ENCODE measurements at regions not wholly inside any gene's neighbourhood (a gene's known extent, or its start where the extent isn't known, plus 50 kb on each side); places are given as distances from the start of the nearest gene placed in this dataset.
"Not testable (repeated sequence)": the region's sequence is repeated elsewhere in the genome, so short reads cannot be mapped to it uniquely, and the experiment has no call there.

DNA sequence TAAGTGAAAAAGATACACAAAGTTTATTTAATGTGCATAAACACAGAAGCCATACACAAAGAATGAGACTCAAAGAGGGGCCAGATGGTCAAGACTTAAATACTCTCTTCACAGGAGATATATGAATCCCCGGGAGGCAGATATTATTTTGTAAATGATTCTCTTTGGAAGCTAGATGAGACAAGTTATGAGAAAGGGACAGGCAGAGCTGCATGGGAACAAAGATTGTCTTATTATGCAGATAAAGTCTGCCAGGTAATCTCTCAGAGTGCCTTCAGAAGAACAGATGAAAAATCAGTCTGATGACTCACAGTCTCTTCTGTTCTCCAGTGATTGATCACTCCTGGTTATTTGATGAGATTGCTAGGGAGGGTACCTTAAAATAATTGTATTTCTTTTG lies 89.0 kb downstream of the NAF1 start:
- no peak for DNase-seq (ENCODE audit: low read depth)

DNA sequence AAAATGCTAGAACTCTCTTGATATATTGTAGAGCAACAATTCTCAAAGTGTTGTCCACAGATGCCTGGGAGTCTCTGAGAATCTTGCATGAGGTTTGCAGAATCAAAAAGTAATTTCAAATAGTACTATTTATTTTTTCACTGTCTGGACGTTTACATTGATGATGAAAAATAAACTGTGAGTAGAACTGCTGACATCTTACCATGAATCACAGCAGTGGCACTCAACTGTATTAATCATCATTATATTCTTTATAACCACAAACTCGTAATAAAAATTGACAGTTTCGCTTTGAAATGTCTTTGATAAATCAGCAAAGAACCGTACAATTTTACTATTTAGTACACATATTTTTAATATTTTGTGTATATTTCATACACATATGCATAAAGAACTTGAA lies 94.5 kb downstream of the NAF1 start:
- DNase-seq (ENCODE audit: low read depth): no peak

DNA sequence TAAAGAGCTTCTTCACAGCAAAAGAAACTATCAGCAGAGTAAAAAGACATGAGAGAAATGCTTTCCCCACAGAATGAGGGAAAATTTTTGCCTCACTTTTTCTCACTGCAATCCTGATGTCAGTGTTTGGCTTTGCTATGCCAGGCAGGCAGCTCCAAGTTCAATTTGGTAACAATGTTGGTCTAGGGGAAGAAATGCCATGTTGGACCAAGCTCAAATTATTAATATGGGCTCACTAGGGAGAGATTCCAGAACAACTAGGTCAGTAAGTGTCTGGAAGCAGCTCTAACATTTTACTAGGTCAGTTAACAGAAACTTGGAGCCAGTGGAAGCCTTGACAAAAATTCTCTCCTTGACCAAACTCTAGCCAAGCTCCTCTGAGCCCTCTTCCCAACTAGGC lies 95.4 kb downstream of the NAF1 start:
- DNase-seq (ENCODE audit: low read depth): no peak

DNA sequence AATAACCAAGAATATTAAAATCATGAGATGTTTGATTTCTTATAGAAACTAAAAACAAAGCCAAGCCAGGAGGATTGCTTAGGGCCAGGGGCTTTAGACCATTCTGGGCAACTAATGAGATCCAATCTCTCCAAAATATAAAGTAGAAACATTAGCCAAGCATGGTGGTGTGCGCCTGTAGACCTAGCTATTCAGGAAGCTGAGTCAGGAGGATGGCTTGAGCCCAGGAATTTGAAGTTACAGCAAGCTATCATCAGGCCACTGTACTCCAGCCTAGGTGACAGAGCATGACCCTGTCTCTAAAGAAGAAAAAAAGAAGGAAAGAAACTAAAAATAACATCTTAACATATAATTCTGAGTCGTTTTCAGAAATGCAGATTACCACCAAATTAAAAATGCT lies 96.7 kb downstream of the NAF1 start:
- DNase-seq (ENCODE audit: low read depth): no peak

DNA sequence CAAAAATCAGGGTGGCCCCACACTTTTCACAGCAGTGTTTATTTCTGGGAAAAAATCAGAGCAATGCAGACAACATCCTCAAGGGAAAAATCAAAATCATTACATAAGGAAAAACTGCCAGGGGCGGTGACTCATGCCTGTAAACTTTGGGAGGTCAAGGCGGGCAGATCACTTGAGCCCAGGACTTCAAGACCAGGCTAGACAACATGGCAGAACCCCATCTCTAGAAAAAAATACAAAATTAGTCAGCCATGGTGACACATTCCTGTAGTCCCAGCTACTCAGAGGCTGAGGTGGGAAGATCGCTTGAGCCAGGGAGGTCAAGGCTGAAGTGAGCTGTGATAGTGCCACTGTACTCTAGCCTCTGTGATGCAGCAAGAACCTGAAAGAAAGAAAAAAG lies 102.8 kb downstream of the NAF1 start:
- DNase-seq (ENCODE audit: low read depth): peak; percentile 59

DNA sequence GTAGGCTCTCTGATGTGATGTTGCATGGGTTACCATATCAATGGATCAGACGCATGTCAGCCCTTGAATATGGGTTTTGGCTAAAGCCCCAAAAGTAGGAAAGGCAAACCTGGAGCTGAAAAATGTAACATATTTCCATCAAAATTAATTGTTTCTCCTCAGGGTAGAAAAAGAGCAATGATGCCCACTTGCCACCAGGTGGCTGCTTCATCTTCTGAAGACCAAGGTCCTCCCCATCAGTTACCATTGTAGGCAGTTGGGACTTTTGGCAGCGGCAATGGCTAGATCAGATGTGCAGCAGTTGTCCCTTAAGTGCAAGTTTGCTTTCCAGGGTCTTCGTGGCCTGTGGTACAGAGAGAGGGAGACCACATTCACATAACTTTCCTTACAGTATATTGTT lies 118.2 kb downstream of the NAF1 start:
- no peak for DNase-seq (ENCODE audit: low read depth)

DNA sequence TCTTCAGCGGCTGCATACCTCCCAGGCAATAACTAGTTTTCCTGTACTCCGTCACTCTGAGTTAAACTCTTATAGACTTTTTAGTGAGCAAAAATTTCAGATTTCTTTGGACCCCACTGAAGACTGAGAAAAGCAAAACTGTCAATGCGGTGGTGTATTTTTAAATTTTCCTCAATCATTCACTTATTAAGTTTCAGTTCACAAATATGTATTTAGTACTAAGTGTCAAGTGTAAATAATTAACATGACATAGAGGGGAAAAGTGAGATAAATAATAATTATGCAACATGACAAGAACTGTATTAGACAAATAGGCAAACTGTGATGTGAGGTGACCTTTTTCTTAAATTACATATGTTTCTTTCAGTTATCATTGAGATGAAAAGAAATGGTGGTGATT lies 124.4 kb downstream of the NAF1 start:
- DNase-seq (ENCODE audit: low read depth): no peak

- DNase-seq (ENCODE audit: low read depth): no peak
Observed at GRCh38 chr4:163017135-163017534, 149.6 kb downstream of the NAF1 start.

GRCh38 chr4:163012816-163013215 lies 153.9 kb downstream of the NAF1 start:
- DNase-seq (ENCODE audit: low read depth): no peak

DNA sequence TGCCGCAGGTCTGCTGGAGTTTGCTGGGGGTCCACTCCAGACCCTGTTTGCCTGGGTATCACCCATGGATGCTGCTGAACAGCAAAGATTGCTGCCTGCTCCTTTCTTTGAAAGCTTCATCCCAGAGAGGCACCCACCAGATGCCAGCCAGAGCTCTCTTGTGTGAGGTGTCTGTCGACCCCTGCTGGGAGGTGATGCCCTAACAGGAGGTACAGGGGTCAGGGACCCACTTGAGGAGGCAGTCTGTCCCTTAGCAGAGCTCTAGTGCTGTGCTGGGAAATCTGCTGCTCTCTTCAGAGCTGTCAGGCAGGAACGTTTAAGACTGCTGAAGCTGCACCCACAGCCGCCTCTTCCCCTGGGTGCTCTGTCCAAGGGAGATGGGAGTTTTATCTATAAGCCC lies 162.7 kb downstream of the NAF1 start:
- no peak for DNase-seq (ENCODE audit: low read depth)

- no peak for DNase-seq (ENCODE audit: low read depth)
Observed at GRCh38 chr4:162988530-162988929, 178.2 kb downstream of the NAF1 start.

GRCh38 chr4:162985131-162985530 lies 181.6 kb downstream of the NAF1 start:
- DNase-seq (ENCODE audit: low read depth): no peak

GRCh38 chr4:162984621-162985020 lies 182.1 kb downstream of the NAF1 start:
- DNase-seq (ENCODE audit: low read depth): no peak

GRCh38 chr4:162981823-162982222 lies 184.9 kb downstream of the NAF1 start:
- no peak for DNase-seq (ENCODE audit: low read depth)

- no peak for DNase-seq (ENCODE audit: low read depth)
Observed at GRCh38 chr4:162978398-162978797, 188.3 kb downstream of the NAF1 start.

GRCh38 chr4:162977788-162978187 lies 188.9 kb downstream of the NAF1 start:
- DNase-seq (ENCODE audit: low read depth): no peak

GRCh38 chr4:162972661-162973330 lies 193.9 kb downstream of the NAF1 start:
- no peak for DNase-seq (ENCODE audit: low read depth)

GRCh38 chr4:162969194-162969593 lies 197.5 kb downstream of the NAF1 start:
- DNase-seq (ENCODE audit: low read depth): no peak

- not testable (repeated sequence) for DNase-seq (ENCODE audit: low read depth)
Observed at GRCh38 chr4:162965978-162966377, 200.7 kb downstream of the NAF1 start.

DNA sequence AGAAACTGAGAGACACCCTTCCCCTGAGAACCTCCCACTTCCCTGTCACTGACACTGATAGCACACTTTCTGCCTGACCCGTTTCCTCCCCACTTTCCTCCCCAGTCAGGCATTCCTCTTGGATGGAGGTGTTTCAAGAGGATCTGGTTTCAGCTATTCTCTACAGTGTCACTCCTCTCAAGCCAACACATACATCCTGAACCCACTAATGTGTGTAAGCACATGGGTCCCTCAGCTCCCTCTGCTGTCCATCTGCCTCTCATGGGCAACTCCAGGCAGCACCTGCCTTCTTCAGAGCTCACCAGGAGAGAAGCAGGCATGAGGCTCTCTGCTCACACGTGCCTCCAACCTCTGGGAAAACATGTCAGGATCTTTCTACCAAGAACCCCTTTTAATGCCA lies 207.6 kb downstream of the NAF1 start:
- no peak for DNase-seq (ENCODE audit: low read depth)

GRCh38 chr4:162957521-162958143 lies 209.1 kb downstream of the NAF1 start:
- DNase-seq (ENCODE audit: low read depth): no peak

DNA sequence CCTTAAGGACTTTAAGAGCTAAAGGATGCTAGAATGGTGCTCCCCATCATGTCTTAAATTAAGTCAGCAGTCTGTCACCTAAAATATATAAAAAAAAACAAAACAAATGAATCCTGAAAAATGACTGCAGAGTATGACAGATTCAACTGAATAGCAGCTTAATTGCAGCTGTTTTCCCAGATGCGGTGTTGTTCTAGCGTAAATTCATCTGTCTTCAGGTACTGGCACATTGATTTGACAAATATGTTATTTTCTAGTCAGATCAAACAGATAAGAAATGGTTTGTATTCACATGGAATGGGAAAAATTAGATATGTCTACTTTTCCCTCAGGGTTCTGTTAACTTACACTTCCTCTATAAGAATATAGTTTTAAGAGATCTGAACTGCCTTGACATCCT lies 211.7 kb downstream of the NAF1 start:
- DNase-seq (ENCODE audit: low read depth): no peak

DNA sequence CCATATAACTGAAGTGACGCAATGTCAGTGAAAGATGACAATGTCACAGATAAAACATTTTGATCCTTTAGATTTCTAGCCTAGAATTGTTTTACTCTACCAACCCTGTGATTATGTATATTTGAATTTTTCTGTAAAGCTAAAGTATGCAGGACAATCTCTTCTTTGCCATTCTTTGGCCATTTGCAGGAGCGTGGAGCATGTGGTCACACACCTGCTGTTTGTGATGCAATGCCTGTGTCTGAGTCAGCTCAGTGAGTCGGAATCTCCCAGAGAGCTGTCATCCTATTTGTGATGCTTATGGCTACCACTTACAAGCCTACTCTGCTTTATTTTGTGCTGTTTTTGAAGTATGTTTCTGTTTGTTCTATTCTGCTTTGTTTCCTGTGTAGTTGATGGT lies 214.5 kb downstream of the NAF1 start:
- no peak for DNase-seq (ENCODE audit: low read depth)

DNA sequence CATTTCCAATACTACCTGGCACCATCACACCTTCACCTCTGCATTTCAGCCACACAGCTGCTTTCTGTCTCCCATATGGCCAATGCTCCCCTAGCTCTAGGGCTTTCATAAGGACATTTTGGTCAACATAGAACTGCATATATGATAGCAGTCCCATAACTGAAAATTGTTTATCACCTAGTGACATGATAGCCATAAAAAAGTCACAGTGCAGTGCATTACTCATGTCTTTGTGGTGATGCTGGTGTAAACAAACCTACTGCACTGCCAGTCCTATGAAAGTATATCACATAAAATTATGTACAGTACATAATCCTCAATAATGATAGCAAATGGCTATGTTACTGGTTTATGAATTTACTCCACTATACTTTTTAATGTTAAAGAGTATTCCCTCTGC lies 221.0 kb downstream of the NAF1 start:
- no peak for DNase-seq (ENCODE audit: low read depth)
